GM12878 (cell line): ENCODE measurements at regions not wholly inside any gene's neighbourhood (a gene's known extent, or its start where the extent isn't known, plus 50 kb on each side); places are given as distances from the start of the nearest gene placed in this dataset.

Source experiments
- ATAC-seq: fragments of 200-7000 bp; cut with Tn5 transposase; 3 replicates; pipeline ENCODE4 v1.9.1; 2020; ENCODE audit warnings: mild to moderate bottlenecking, moderate library complexity
- BruUV-seq: library from RNA; stranded (reverse); fragments of 400-500 nt; replicated peaks from 2 replicates; lab custom pipeline; 2021; lab: Mats Ljungman, UMichigan
- CTCF ChIA-PET: fragments of 300-600 bp; sonication (Branson Sonifier 250); formaldehyde crosslinking; extraction: SDS; loops from one replicate; lab custom pipeline; 2021; ENCODE audit warnings: inconsistent platforms; lab: Yijun Ruan, JAX
- POLR2A ChIA-PET: fragments of 350-600 bp; formaldehyde crosslinking; extraction: SDS; loops from one replicate; lab custom pipeline; 2021; ENCODE audit warnings: inconsistent platforms; lab: Charles Lee
- RAD21 ChIA-PET: fragments of 300-600 bp; sonication (Branson Sonifier 250); formaldehyde crosslinking; loops from one replicate; lab custom pipeline; 2023; ENCODE audit warnings: antibody characterized with exemption; ENCODE audit not compliant: unreplicated experiment; lab: Charles Lee
- SMC1A ChIA-PET: fragments of 300-600 bp; sonication (Branson Sonifier 250); formaldehyde crosslinking; loops from one replicate; lab custom pipeline; 2023; ENCODE audit not compliant: unreplicated experiment, uncharacterized antibody; lab: Charles Lee
- DNase-seq: peaks from one replicate; pipeline ENCODE4 v3.0.0-alpha.2; 2011; ENCODE audit warnings: low read depth, low spot score
- FAIRE-seq: peaks from 3 replicates; lab custom pipeline; 2011; peaks lifted over from hg19 to GRCh38; lab: Jason Lieb, UNC
- H2AFZ ChIP-seq: 2 replicates; pipeline ENCODE4 v1.6.0; 2011; ENCODE audit warnings: low read depth, low read length, control low read depth; ENCODE audit not compliant: control insufficient read depth
- H3K27ac ChIP-seq: 2 replicates; pipeline ENCODE4 v1.5.1; 2011; ENCODE audit warnings: control low read depth; ENCODE audit not compliant: control insufficient read depth, insufficient read depth
- H3K27me3 ChIP-seq, 2 experiments: replicated peaks in 1 of 2; 2 replicates each; pipeline versions ENCODE4 v1.6.0 to v1.6.1; 2011; ENCODE audit warnings: low read length in 1 of 2; ENCODE audit not compliant: control insufficient read depth in 2 of 2, insufficient read depth in 2 of 2
- H3K36me3 ChIP-seq, 2 experiments: 2 replicates each; pipeline ENCODE4 v1.5.1; 2011; ENCODE audit warnings: low read length in 1 of 2; ENCODE audit not compliant: control insufficient read depth in 2 of 2, insufficient read depth in 2 of 2
- H3K4me1 ChIP-seq: 2 replicates; pipeline ENCODE4 v1.6.1; 2011; ENCODE audit warnings: mild to moderate bottlenecking, low read length, moderate library complexity, mixed read lengths; ENCODE audit not compliant: control insufficient read depth, insufficient read depth
- H3K4me2 ChIP-seq: 2 replicates; pipeline ENCODE4 v1.6.0; 2011; ENCODE audit warnings: control low read depth; ENCODE audit not compliant: control insufficient read depth, insufficient read depth
- H3K4me3 ChIP-seq: fragments of 200-600 bp; sonication (generic); 2 replicates; pipeline ENCODE4 v1.5.1; 2016
- H3K79me2 ChIP-seq: 2 replicates; pipeline ENCODE4 v1.6.0; 2011; ENCODE audit warnings: low read length; ENCODE audit not compliant: control insufficient read depth, insufficient read depth
- H3K9ac ChIP-seq: 2 replicates; pipeline ENCODE4 v1.8.0; 2011; ENCODE audit warnings: low read length, control low read depth, mixed read lengths; ENCODE audit not compliant: control insufficient read depth, insufficient read depth
- H3K9me3 ChIP-seq: replicated peaks from 3 replicates; pipeline ENCODE4 v1.5.1; 2011; ENCODE audit warnings: mild to moderate bottlenecking, low read length; ENCODE audit not compliant: control insufficient read depth, insufficient read depth
- H4K20me1 ChIP-seq: 2 replicates; pipeline ENCODE4 v1.6.0; 2011; ENCODE audit not compliant: control insufficient read depth, insufficient read depth
- ASH2L ChIP-seq: fragments of 300-600, 200-600 bp; sonication (generic); IDR thresholded peaks from 2 replicates; pipeline ENCODE4 v1.6.1; 2017; ENCODE audit warnings: low read depth, mild to moderate bottlenecking, borderline replicate concordance
- ATF7 ChIP-seq: fragments of 450-650 bp; IDR thresholded peaks from 2 replicates; pipeline ENCODE4 v1.6.1; 2016; ENCODE audit warnings: low read depth, mild to moderate bottlenecking
- BCLAF1 ChIP-seq: fragments of 450-650 bp; IDR thresholded peaks from 2 replicates; pipeline ENCODE4 v1.6.1; 2017; ENCODE audit warnings: antibody characterized with exemption, mild to moderate bottlenecking, moderate library complexity
- E4F1 ChIP-seq: fragments of 450-650 bp; IDR thresholded peaks from 2 replicates; pipeline ENCODE4 v1.6.1; 2018; ENCODE audit warnings: borderline replicate concordance, mild to moderate bottlenecking; ENCODE audit not compliant: partially characterized antibody
- EP300 ChIP-seq, 2 experiments: fragments of 150-350 bp in 1 of 2; IDR thresholded peaks; 2 replicates each; pipeline ENCODE4 v1.6.1; 2011 to 2012; ENCODE audit warnings: low read depth in 2 of 2, low read length in 2 of 2, borderline replicate concordance in 1 of 2, improper control_type of control experiment in 1 of 2, inconsistent platforms in 1 of 2; ENCODE audit not compliant: control insufficient read depth in 1 of 2
- FOS ChIP-seq: IDR thresholded peaks from 3 replicates; pipeline ENCODE4 v1.6.1; 2011; ENCODE audit warnings: borderline replicate concordance; ENCODE audit not compliant: insufficient read length; ENCODE audit errors: extremely low read depth
- HDAC2 ChIP-seq: fragments of 200-600 bp; sonication (generic); IDR thresholded peaks from 2 replicates; pipeline ENCODE4 v1.6.1; 2017
- LARP7 ChIP-seq: fragments of 450-650 bp; IDR thresholded peaks from 2 replicates; pipeline ENCODE4 v1.6.1; 2017; ENCODE audit warnings: mild to moderate bottlenecking
- RCOR1 ChIP-seq: conservative IDR thresholded peaks from 2 replicates; pipeline ENCODE4 v1.6.1; 2012; ENCODE audit warnings: low read depth, low read length, improper control_type of control experiment
- SMARCA5 ChIP-seq: fragments of 450-650 bp; IDR thresholded peaks from 2 replicates; pipeline ENCODE4 v1.6.1; 2017; ENCODE audit warnings: mild to moderate bottlenecking
- SUZ12 ChIP-seq: fragments of 200-600 bp; sonication (generic); IDR thresholded peaks from one replicate; pipeline ENCODE4 v1.6.1; 2018; ENCODE audit warnings: antibody characterized with exemption, mild to moderate bottlenecking; ENCODE audit not compliant: unreplicated experiment
- TCF7 ChIP-seq: IDR thresholded peaks from 2 replicates; pipeline ENCODE4 v1.6.1; 2014; ENCODE audit warnings: antibody characterized with exemption, borderline replicate concordance
- ZBED1 ChIP-seq: IDR thresholded peaks from 2 replicates; pipeline ENCODE4 v1.6.1; 2016; ENCODE audit warnings: borderline replicate concordance
- ZNF217 ChIP-seq: fragments of 450-650 bp; IDR thresholded peaks from 2 replicates; pipeline ENCODE4 v1.6.1; 2017; ENCODE audit warnings: antibody characterized with exemption, mild to moderate bottlenecking
- WGBS: methylation state at CpG from one replicate; pipeline ENCODE4 v1.1.6; 2016; ENCODE audit warnings: low lambda C conversion rate; ENCODE audit not compliant: insufficient replicate concordance, insufficient coverage; ENCODE audit errors: missing lambda C conversion rate; 5-methylcytosine and 5-hydroxymethylcytosine counted together
- in situ Hi-C: fragments of 300-500 bp; cut with MboI; formaldehyde crosslinking; loops from 9 replicates; pipeline ENCODE4 v1.14.3; 2018; ENCODE audit warnings: mixed read lengths
- intact Hi-C: fragments of 100-400 bp; cut with micrococcal nuclease; formaldehyde crosslinking; loops from one replicate; pipeline ENCODE4 v1.14.2; 2022; ENCODE audit not compliant: unreplicated experiment

- Histone ChIP-seq H3K79me2 (no peaks in the 10 kb centered on the region), H3K4me2 (no peak overlapping the region), H3K9me3 (no peaks in the 10 kb centered on the region), H3K4me1 (no peaks in the 10 kb centered on the region), H3K4me3 (no peak overlapping the region), H3K9ac (no peak overlapping the region), H2AFZ (no peak overlapping the region), H3K27me3 (no peaks in the 10 kb centered on the region), H3K27ac (no peak overlapping the region), H4K20me1 (no peaks in the 10 kb centered on the region), H3K36me3 (no peaks in the 10 kb centered on the region)
- intact Hi-C loops (no loop called here), in situ Hi-C loops (no loop called here)
- DNase-seq (no peak), ATAC-seq (no peak), FAIRE-seq (no peak)
- no TSS peak for BruUV-seq
- ChIA-PET SMC1A (no interaction called here), CTCF (no interaction called here), POLR2A (no interaction called here), RAD21 (no interaction called here)
- TF ChIP-seq RCOR1 (no peak), LARP7 (no peak), BCLAF1 (no peak), ATF7 (no peak), ZNF217 (no peak)
Observed at GRCh38 chr14:44010595-44010994, 496.5 kb downstream of the FSCB start.

- no peak for ATAC-seq
- Histone ChIP-seq H3K27me3 (no peaks in the 10 kb centered on the region), H3K4me3 (no peak overlapping the region)
- TF ChIP-seq HDAC2, result no peak
- no peak for TF ChIP-seq SUZ12
- TF ChIP-seq SMARCA5, result no peak
- TF ChIP-seq E4F1, result no peak
- no peak for TF ChIP-seq FOS
- TF ChIP-seq ASH2L, result no peak
- TF ChIP-seq EP300 (IDR thresholded peaks at IDR 0.05; ENCODE audit: borderline replicate concordance in 1 of 2, control insufficient read depth in 1 of 2, low read depth in 2 of 2, low read length in 2 of 2), result no peak
- TF ChIP-seq TCF7, result no peak
- TF ChIP-seq ZBED1, result no peak
- TF ChIP-seq, all 136 proteins: peak for 0
- in situ Hi-C loops, result no loop called here
- no peaks in the 10 kb centered on the region for H3K79me2 ChIP-seq
- ChIA-PET RAD21 (no interaction called here), SMC1A (no interaction called here), POLR2A (no interaction called here), CTCF (no interaction called here)
- no peaks in the 10 kb centered on the region for H3K4me1 ChIP-seq
- WGBS, result 0% methylated on average over 3 of the region's 3 CpGs
- H3K27ac ChIP-seq, result no peak overlapping the region
- intact Hi-C loops, result no loop called here
- DNase-seq, result no peak
- no peak overlapping the region for H2AFZ ChIP-seq
- no peak for FAIRE-seq
- BruUV-seq, result no TSS peak
- no peaks in the 10 kb centered on the region for H3K9me3 ChIP-seq
- no peak overlapping the region for H3K9ac ChIP-seq
- H3K4me2 ChIP-seq, result no peak overlapping the region
- no peaks in the 10 kb centered on the region for H3K36me3 ChIP-seq
- no peaks in the 10 kb centered on the region for H4K20me1 ChIP-seq
Observed at GRCh38 chr14:44010071-44010470, 497.0 kb downstream of the FSCB start.
